HEK293T (cell line): ENCODE measurements at regions not wholly inside any gene's neighbourhood (a gene's known extent, or its start where the extent isn't known, plus 50 kb on each side); places are given as distances from the start of the nearest gene placed in this dataset.

Experiments used
- CTCF ChIA-PET: fragments of 350-600 bp; formaldehyde crosslinking; extraction: SDS; loops from one replicate; lab custom pipeline; 2021; ENCODE audit warnings: antibody characterized with exemption, inconsistent platforms; lab: Yijun Ruan, JAX
- POLR2A ChIA-PET: fragments of 350-600 bp; formaldehyde crosslinking; extraction: SDS; loops from one replicate; lab custom pipeline; 2020; ENCODE audit warnings: antibody characterized with exemption, inconsistent platforms; lab: Yijun Ruan, JAX
- DNase-seq: peaks from one replicate; pipeline ENCODE4 v3.0.0; 2012; ENCODE audit warnings: mixed read lengths; ENCODE audit errors: extremely low spot score
- ARNT ChIP-seq: fragments of 450-650 bp; IDR thresholded peaks from 2 replicates; pipeline ENCODE4 v1.6.1; 2017; ENCODE audit warnings: mild to moderate bottlenecking
- BHLHE40 ChIP-seq: fragments of 450-650 bp; IDR thresholded peaks from 2 replicates; pipeline ENCODE4 v1.6.1; 2016; ENCODE audit warnings: mild to moderate bottlenecking, moderate library complexity, borderline replicate concordance
- CTBP1 ChIP-seq: fragments of 450-650 bp; IDR thresholded peaks from 2 replicates; pipeline ENCODE4 v1.6.1; 2016; ENCODE audit warnings: borderline replicate concordance
- ELF4 ChIP-seq: fragments of 450-650 bp; IDR thresholded peaks from 2 replicates; pipeline ENCODE4 v1.6.1; 2017; ENCODE audit warnings: antibody characterized with exemption
- FOXA1 ChIP-seq: fragments of 450-650 bp; IDR thresholded peaks from 2 replicates; pipeline ENCODE4 v1.6.1; 2016; ENCODE audit warnings: mild to moderate bottlenecking
- FOXK2 ChIP-seq: fragments of 450-650 bp; IDR thresholded peaks from 2 replicates; pipeline ENCODE4 v1.6.1; 2016; ENCODE audit warnings: mild to moderate bottlenecking
- FOXM1 ChIP-seq: fragments of 450-650 bp; IDR thresholded peaks from 2 replicates; pipeline ENCODE4 v1.6.1; 2017; ENCODE audit warnings: mild to moderate bottlenecking, borderline replicate concordance
- HDGF ChIP-seq: fragments of 450-650 bp; IDR thresholded peaks from 2 replicates; pipeline ENCODE4 v1.6.1; 2017; ENCODE audit warnings: antibody characterized with exemption, borderline replicate concordance
- L3MBTL2 ChIP-seq: fragments of 450-650 bp; conservative IDR thresholded peaks from 2 replicates; pipeline ENCODE4 v1.6.1; 2016; ENCODE audit warnings: mild to moderate bottlenecking
- LEF1 ChIP-seq: fragments of 450-650 bp; IDR thresholded peaks from 2 replicates; pipeline ENCODE4 v1.6.1; 2017; ENCODE audit warnings: mild to moderate bottlenecking, borderline replicate concordance
- NFRKB ChIP-seq: fragments of 450-650 bp; IDR thresholded peaks from 2 replicates; pipeline ENCODE4 v1.6.1; 2016; ENCODE audit warnings: mild to moderate bottlenecking, moderate library complexity
- PKNOX1 ChIP-seq: fragments of 450-650 bp; IDR thresholded peaks from 2 replicates; pipeline ENCODE4 v1.6.1; 2016
- SP1 ChIP-seq: fragments of 450-650 bp; IDR thresholded peaks from 2 replicates; pipeline ENCODE4 v1.6.1; 2017
- SUZ12 ChIP-seq: fragments of 450-650 bp; IDR thresholded peaks from 2 replicates; pipeline ENCODE4 v1.6.1; 2016; ENCODE audit warnings: mild to moderate bottlenecking
- TARDBP ChIP-seq: fragments of 450-650 bp; IDR thresholded peaks from 2 replicates; pipeline ENCODE4 v1.6.1; 2016
- ZNF384 ChIP-seq: fragments of 450-650 bp; IDR thresholded peaks from 2 replicates; pipeline ENCODE4 v1.6.1; 2016

GRCh38 chr20:40561187-40561586, 127.8 kb downstream of the MAFB start:
- CTCF ChIA-PET, result no interaction called here
- TF ChIP-seq FOXM1 (no peak), FOXA1 (no peak), L3MBTL2 (no peak)
- POLR2A ChIA-PET, result no interaction called here
- no peak for DNase-seq

- CTCF ChIA-PET, result no interaction called here
- no peak for TF ChIP-seq SUZ12
- no peak for TF ChIP-seq PKNOX1
- no peak for TF ChIP-seq L3MBTL2
- no peak for TF ChIP-seq ARNT
- TF ChIP-seq ZNF384, result no peak
- TF ChIP-seq BHLHE40, result no peak
- TF ChIP-seq TARDBP, result no peak
- no peak for TF ChIP-seq FOXA1
- TF ChIP-seq FOXK2, result no peak
- no peak for TF ChIP-seq FOXM1
- no peak for TF ChIP-seq NFRKB
- no peak for TF ChIP-seq HDGF
- no peak for TF ChIP-seq SP1
- no peak for DNase-seq
- POLR2A ChIA-PET, result no interaction called here
These were observed 130.8 kb downstream of the MAFB start for GRCh38 chr20:40558212-40558611.

GRCh38 chr20:40551125-40551530, 137.9 kb downstream of the MAFB start:
- no peak for TF ChIP-seq CTBP1
- TF ChIP-seq HDGF, result no peak
- no peak for TF ChIP-seq FOXA1
- no peak for TF ChIP-seq SP1
- no peak for TF ChIP-seq ARNT
- ChIA-PET CTCF (no interaction called here), POLR2A (no interaction called here)
- DNase-seq, result no peak

DNA sequence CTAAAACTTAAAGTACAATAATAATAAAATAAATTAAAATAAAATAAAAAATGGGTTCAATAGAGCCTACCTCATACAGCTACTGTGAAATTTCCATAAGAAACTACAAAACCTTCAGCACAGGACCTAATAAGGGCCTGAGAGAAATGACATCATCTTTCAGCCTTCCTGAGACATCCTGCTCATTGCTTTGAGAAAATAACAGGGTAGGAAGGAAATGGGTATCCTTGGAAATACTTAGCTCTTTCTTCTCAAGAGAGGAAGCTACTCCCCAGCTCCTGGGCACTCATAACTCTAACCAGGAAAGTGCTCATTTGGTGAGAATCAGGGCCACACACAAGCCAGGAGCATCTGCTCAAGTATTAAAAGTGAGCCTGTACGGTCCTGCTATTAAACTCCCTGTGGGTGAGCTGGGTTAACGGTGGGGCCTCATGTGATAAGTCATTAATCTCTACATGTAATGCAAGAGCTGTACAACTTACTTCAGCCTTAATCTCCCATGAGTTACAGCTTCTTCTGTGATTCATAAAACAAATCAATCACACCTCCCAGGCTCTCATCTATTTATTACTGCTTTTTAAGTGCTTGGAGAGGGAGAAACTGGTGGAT, 141.4 kb downstream of the MAFB start:
- ChIA-PET POLR2A (no interaction called here), CTCF (no interaction called here)
- DNase-seq, result no peak
- TF ChIP-seq ARNT (no peak), FOXM1 (no peak), NFRKB (no peak), HDGF (no peak), CTBP1 (no peak), L3MBTL2 (no peak), FOXA1 (no peak), BHLHE40 (no peak), LEF1 (no peak)

DNA sequence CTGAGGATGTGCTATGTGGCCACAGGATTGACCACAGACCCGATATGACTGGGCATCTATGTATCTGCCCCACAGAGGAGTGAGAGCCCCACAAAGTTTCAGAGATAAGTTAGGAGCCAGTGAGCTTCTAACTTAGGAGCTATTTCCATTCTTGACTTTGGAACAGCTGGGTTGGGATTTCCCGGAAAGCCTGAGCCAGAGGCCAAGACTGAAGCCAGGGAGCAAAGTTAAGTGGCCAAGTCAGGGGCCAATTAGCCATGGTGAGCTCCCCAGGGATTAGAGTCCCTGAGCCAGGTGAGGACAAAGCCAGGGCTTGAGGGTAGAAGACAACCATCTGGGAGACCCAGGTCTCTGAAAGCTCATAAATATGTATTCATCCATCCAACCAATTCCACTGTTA, 143.6 kb downstream of the MAFB start:
- no peak for DNase-seq

GRCh38 chr20:40542065-40542464, 147.0 kb downstream of the MAFB start:
- TF ChIP-seq PKNOX1, result no peak
- TF ChIP-seq FOXA1, result no peak
- no peak for TF ChIP-seq TARDBP
- no peak for TF ChIP-seq ARNT
- TF ChIP-seq HDGF, result no peak
- no peak for TF ChIP-seq L3MBTL2
- no peak for TF ChIP-seq CTBP1
- TF ChIP-seq BHLHE40, result no peak
- no peak for TF ChIP-seq LEF1
- TF ChIP-seq SUZ12, result no peak
- TF ChIP-seq FOXM1, result no peak
- no peak for TF ChIP-seq ZNF384
- no peak for TF ChIP-seq FOXK2
- TF ChIP-seq NFRKB, result no peak
- TF ChIP-seq ELF4, result no peak
- POLR2A ChIA-PET, result no interaction called here
- CTCF ChIA-PET, result no interaction called here
- no peak for DNase-seq

More for the DNA sequence above, 143.6 kb downstream of the MAFB start:
- ChIA-PET CTCF (no interaction called here), POLR2A (no interaction called here)
- TF ChIP-seq FOXA1 (no peak), TARDBP (no peak), PKNOX1 (no peak), FOXK2 (no peak), NFRKB (no peak), BHLHE40 (no peak), L3MBTL2 (no peak), SP1 (no peak), ZNF384 (no peak), SUZ12 (no peak), ARNT (no peak)

DNA sequence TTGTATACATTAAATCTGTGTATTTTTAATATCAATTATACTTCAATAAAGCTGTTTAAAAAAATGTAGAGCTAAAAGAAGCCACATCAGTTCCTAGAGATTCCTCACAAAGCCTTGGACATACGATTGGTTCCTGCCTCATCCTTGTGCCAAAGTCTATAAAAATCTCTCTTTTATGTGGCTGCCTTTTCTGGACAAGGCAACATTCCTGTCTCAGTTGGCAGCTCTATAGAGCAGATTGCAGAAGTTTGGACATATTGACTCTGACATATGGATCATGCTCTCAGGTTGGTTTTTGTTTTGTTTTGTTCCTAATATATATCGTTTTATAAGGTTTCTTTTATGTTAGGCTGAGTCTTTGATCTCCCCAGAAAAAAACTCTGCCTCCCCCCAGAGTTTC, 148.9 kb downstream of the MAFB start:
- POLR2A ChIA-PET, result no interaction called here
- CTCF ChIA-PET, result no interaction called here
- no peak for TF ChIP-seq ZNF384
- no peak for TF ChIP-seq FOXA1
- no peak for TF ChIP-seq BHLHE40
- TF ChIP-seq TARDBP, result no peak
- no peak for TF ChIP-seq ARNT
- DNase-seq, result no peak
